HUDEP-2 (cell line): ENCODE measurements at regions not wholly inside any gene's neighbourhood (a gene's known extent, or its start where the extent isn't known, plus 50 kb on each side); places are given as distances from the start of the nearest gene placed in this dataset.
"Not testable (repeated sequence)": the region's sequence is repeated elsewhere in the genome, so short reads cannot be mapped to it uniquely, and the experiment has no call there.

ENCODE experiments used
- DNase-seq, 76 experiments: peaks; one replicate each; lab custom pipeline; 2025; ENCODE audit not compliant: unreplicated experiment in 76 of 76; lab: John Stamatoyannopoulos, UW

DNA sequence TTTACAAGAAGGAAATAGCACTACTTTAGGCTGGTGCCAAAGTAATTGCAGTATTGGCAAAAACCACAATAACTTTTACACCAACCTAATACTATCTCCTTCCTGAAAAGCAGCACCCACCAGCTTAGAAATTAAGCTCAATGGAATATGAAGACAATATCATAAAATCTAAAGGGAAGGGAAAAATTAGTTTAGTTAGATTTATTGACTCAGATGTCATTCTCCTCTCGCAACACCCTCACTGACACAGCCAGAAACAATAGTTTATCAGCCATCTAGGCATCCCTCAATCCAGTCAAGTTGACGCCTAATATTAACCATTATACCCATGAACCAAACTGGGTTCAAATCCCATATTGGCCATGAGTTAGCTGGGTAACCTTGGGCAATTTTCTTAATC, 820.4 kb upstream of the EPHA5 start:
- DNase-seq, result no peak

DNA sequence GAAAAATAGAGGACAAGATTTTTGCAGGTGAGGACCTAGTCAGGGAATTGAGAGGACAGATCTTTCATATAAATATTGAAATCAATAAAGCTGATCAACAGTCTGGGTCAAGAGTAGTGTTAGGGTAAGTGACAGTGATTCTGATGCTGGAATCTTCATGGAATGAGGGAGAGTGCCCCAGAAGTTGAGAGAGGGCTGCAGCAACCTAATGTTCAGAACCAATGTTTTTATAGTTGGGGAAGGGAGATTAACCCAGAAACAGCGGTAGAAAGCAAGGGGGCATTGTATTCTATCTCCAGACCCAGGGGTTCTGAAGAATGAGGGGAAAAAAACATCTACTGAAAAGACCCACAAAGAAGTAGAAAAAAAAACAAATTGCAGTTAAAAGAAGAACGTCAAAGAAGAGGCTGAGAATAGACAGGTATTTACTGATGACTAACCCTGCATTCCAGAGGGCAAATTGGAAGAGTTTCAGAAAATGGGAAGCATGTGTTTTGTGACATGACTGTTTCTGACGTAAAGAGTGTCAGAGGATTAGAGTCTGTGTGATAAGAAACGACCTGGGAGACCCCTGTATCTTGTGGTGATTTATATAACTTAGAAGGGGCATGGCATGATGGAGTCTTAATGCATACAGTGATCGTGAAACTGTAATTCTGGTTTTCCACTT, 819.6 kb upstream of the EPHA5 start:
- DNase-seq, result no peak

- DNase-seq, result no peak
Measured at GRCh38 chr4:66489370-66489769, 819.1 kb upstream of the EPHA5 start.

DNA sequence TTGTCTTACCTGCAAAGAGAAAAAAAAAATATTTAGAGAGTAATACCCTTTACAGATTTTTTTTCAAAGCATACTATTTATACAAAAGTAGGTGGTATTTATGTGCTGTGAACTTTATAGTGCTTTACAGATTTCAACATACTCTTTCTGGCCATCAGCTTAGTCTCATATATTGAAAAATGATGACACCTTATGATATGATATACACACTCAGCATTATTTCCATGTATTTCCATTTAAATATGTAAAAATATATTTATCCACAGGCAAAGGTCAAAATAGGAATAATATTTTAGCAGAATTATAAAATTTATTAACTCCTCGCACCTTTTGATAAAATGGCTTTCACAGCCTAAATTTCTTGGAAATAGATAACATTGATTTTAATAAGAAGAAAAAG, 815.8 kb upstream of the EPHA5 start:
- DNase-seq, result no peak

- DNase-seq, result no peak
Measured at GRCh38 chr4:66482186-66482585, 811.9 kb upstream of the EPHA5 start.

DNA sequence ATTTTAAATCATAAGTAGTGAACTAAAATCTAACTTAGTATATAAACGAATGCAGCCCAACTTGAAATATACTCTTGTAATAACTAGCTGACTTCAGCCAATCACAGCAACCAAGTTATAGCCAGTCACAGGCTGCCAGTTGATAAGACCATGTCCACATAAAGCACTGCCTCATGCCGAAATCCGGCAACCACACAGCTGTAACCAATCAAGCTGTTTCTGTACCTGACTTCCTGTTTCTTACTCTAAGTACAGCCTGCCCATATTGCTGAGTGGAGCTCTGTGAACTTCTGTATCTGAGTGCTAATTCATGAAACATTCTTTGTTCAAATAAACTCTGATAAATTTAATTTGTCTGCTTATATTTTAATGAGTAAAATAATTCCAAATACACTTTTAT, 805.3 kb upstream of the EPHA5 start:
- no peak for DNase-seq

DNA sequence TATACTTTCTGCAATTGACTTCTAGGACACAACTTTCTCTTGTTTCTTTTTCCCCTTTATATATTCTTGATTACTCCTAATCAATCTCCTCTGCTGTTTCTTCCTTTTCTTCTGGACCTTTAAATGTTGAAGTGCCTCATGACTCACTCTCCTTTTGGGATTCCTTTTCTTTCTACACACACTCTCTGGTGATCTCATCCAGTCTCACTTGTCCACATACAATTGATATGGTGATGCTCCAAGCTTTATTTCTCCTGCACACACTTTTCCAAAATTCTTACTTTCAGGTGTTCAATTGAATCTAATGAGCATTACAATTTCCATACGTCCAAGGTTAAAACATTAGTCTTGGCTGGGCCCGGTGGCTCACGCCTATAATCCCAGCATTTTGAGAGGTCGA, 794.8 kb upstream of the EPHA5 start:
- no peak for DNase-seq

DNA sequence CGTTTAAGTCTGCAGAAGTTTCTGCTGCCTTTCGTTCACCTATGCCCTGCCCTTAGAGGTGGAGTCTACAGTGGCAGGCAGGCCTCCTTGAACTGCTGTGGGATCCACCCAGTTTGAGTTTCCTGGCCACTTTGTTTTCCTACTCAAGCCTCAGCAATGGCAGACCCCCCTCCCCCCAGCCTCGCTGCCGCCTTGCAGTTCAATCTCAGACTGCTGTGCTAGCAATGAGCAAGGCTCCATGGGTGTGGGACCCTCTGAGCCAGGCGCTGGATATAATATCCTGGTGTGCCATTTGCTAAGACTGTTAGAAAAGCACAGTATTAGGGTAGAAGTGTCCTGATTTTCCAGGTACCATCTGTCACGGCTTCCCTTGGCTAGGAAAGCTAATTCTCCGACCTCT, 792.6 kb upstream of the EPHA5 start:
- DNase-seq, result not testable (repeated sequence)

GRCh38 chr4:66451741-66452140, 781.5 kb upstream of the EPHA5 start:
- no peak for DNase-seq

GRCh38 chr4:66443008-66443407, 772.7 kb upstream of the EPHA5 start:
- DNase-seq, result no peak

DNA sequence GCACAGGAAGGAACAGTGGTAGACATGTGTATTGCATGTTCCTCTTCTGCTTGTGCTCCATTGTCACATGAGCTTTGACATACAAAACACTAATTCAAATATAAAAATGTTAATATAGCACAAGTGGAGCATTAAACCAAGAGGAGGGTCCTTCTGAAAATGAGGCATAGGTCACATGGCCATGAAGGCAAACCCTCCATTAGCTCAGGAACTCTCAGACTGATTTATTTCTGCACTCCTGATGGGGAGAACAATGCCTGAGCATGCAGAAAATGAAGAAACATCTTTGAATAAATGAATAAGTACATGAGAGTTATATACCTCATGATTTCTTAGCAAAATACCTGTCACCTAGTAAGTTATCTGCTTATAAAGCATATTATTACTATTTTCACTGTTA, 769.2 kb upstream of the EPHA5 start:
- no peak for DNase-seq

DNA sequence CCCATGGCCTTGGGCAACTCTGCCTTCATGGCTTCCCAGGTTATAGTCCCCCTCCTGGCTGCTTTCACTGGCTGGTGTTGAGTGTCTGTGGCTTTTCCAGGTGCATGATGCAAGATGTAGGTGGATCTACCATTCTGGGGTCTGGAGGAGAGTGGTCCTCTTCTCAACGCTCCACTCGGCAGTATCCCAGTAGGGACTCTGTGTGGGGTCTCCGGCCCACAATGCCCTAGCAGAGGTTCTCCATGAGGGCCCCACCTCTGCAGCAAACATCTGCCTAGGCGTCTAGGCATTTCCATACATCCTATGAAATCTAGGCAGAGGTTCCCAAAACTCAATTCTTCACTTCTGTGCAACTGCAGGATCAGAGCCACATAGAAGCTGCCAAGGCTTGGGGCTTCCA, 763.4 kb upstream of the EPHA5 start:
- DNase-seq, result no peak

DNA sequence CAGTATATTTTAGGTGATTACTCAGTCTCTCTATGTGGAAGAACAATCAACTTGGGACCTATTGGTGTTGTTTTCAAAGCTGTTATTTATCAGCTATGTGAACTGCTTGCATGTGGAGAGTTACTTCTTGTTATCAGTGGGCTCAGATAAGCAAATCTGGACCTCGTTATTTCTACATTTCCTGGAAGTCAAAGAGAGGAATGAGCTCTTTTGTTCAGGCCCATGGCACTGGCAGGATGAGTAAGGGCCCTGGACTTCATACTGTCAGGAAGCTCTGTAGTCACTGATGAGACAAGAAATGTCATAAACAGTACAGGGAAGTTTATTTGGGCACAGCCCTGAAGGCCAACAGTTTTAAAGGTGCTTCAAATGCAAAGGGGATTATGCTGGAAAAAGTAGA, 760.6 kb upstream of the EPHA5 start:
- DNase-seq, result no peak

DNA sequence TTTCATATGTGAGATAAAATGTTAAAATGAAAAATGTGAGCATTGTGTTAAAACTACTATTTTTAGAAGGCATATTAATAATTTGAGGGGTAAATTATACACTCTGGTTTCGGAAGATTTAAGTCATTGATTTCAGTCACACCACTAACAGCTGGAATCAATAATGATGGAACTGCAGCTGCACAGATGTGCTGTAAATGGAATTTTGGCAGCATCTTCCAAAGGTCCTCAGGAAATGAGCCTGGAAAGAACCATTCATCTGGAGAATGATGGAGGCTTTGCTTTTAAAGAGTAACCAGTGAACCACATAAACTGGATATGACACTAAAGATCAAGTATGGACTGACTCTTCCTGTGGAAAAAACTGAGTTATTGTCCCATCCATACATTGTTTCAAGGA, 759.0 kb upstream of the EPHA5 start:
- no peak for DNase-seq

DNA sequence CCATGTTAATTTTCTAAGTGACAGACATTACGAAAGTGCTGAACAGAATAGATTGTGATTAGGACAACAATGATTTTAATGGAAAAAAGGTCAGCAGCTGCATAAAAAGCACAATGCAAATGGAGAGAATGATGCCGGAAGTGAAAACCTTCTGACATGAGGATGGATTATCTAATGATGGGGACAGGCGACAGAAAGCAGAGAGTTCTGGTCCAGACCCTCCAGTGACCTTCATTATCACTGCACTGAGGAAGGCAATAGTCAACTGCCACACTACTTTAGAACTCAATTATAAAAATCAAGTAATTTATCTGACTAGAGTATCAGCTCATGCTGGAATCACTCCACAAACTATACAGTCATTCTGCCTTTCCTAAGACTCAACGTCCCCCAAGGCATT, 746.1 kb upstream of the EPHA5 start:
- DNase-seq, result no peak

GRCh38 chr4:66404141-66404540, 733.9 kb upstream of the EPHA5 start:
- no peak for DNase-seq

DNA sequence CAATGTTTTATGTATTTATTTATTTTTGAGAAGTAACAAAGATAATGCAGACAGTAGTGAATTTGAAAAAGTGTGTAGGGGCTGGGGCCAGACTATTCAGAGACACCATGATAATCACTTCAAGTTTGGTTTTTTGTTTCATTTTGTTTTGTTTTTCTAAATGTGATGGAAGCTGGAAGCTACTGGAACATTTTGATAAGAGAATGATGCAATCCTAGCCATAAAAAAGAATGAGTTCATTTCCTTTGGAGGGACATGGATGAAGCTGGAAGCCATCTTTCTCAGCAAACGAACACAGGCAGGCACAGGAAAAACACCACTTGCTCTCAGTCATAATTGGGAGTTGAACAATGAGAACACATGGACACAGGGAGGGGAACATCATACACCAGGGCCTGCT, 706.6 kb upstream of the EPHA5 start:
- DNase-seq, result no peak

GRCh38 chr4:66376396-66376795, 706.1 kb upstream of the EPHA5 start:
- DNase-seq, result no peak

DNA sequence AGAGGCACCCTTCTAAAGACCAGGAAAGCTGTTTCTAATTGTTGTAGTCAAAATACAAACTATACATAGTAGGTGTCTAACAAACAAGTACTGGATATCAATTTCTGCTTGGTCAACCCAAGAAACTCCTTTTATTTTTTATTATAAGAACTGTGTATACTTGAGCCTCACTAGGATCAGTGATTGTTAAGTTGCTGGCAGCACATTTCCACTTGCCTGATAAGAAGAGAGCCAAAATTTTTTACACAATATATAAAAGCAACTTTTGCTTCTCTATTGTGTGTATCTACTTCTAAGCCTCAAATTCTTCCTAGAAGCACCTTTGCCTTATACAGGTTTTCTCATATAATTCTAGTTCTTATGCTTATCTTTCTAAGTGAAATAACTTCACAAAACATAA, 703.0 kb upstream of the EPHA5 start:
- no peak for DNase-seq

DNA sequence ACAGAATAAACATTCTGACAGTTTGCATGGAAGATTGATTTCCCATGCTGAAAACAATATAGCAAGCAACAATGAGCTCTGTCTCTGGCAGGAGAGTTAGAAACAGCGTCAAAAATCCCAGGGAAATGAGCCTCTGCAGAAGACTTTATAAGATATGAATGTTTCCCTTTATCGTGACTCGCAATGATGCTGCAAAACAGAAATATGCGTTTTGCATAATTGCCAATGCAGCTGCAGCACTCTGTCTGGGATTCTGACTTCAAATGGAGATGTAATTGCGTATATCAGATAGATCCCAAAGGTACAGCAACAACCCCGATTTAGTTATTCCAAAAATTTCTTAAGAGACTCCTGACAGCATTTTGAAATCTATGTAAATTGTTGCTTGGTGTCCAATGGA, 702.4 kb upstream of the EPHA5 start:
- DNase-seq, result no peak

DNA sequence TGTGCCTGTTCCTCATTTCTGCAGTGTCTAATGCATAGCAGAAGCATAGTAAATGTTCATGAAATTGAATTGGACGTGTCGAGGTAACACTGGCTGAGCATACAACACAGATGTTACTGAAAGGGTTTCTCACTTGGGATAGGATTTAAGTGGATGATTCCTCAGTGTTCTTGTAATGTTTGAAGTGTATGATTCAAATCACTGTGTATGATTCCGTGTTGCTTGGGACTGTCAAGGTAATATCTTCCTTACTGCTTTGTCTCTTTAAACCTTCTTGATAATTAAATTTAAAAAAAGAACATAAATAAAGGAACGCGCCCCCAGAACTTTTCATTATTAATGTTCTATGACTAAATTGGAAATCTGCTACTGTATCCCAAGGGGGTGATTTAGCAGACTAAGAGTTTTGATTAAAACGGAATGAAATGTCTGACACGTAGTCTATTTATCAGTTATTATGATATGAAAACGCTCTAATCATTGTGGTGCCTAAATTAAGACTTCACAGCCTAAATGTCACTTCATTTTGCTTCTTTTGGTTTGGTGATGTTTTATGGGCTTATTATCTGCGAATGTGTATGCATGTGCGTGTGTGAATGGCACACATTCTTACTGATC, 696.9 kb upstream of the EPHA5 start:
- no peak for DNase-seq

DNA sequence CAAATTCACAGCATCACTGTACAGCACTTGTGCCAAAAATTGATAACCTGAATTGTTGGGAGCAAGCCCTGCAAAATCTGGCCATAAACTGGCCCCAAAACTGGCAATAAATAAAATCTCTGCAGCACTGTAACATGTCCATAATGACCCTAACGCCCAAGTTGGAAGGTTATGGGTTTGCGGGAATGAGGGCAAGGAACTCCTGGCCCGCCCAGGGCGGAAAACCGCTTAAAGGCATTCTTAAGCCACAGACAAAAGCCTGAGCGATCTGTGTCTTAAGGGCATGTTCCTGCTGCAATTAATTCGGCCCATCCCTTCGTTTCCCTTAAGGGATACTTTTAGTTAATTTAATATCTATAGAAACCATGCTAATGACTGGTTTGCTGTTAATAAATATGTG, 690.1 kb upstream of the EPHA5 start:
- not testable (repeated sequence) for DNase-seq

DNA sequence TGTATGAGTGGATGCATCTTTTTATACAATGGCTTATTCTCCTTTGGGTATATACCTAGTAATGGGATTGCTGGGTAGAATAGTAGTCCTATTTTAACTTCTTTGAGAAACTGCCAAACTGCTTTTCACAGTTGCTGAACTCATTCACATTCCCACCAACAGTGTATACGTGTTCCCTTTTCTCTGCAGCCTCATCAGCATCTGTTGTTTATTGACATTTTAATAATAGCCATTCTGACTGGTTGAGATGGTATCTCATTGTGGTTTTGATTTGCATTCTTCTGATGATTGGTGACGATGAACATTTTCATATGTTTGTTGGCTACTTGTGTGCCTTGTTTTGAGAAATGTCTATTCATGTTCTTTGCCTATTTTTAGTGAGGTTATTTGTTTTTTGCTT, 687.0 kb upstream of the EPHA5 start:
- DNase-seq, result no peak
